ENCODE measurements at regions not wholly inside any gene's neighbourhood (a gene's known extent, or its start where the extent isn't known, plus 50 kb on each side); places are given as distances from the start of the nearest gene placed in this dataset.

DNA sequence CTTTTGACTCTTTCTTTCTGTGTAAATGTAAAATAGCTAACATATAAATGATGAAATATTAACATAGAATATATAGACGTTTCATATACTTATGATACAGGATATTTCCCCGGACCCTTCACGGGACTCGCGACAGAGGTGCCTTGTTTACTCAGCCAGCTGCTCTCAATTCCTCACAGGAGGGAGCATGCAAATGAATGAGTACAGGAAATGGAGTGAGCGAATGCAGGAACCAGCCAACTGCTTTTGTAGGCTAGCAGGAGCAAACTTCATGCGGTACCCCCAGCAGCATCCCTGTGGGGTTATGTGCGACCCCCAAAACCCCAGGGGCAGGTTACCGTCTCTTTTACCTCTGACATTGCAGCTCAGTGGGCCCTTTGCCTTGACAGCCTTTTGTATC, 110.3 kb upstream of the PDHA2 start:
- TF ChIP-seq CTCF (IDR thresholded peaks at IDR 0.05; ENCODE audit: low read length) (no peak), EZH2 (IDR thresholded peaks at IDR 0.05; ENCODE audit: borderline replicate concordance, low read length) (no peak)
